Right atrium auricular region (tissue), 2 donors: ENCODE measurements at regions not wholly inside any gene's neighbourhood (a gene's known extent, or its start where the extent isn't known, plus 50 kb on each side); places are given as distances from the start of the nearest gene placed in this dataset.

Experiments used
- DNase-seq: peaks from one replicate; pipeline ENCODE4 v3.0.0-alpha.2; 2019; ENCODE audit warnings: low spot score
- H3K27ac ChIP-seq, 2 donors: fragments of 200-600 bp; sonication (generic); 1 replicate in 1 of 2; 2 replicates in 1 of 2; pipeline ENCODE4 v1.5.1; 2016 to 2019
- H3K27me3 ChIP-seq, 2 donors: fragments of 200-600 bp; sonication (generic); one replicate each; pipeline versions ENCODE4 v1.5.1 to v1.6.0; 2017 to 2019
- H3K36me3 ChIP-seq: fragments of 200-600 bp; sonication (generic); one replicate; pipeline ENCODE4 v1.5.1; 2016
- H3K4me1 ChIP-seq, 2 donors: fragments of 200-600 bp; sonication (generic); one replicate each; pipeline versions ENCODE4 v1.5.1 to v1.6.0; 2017 to 2019
- H3K4me3 ChIP-seq, 2 donors: fragments of 200-600 bp; sonication (generic); 1 replicate in 1 of 2; 2 replicates in 1 of 2; pipeline ENCODE4 v1.5.1; 2017 to 2019; ENCODE audit warnings: mild to moderate bottlenecking in 1 of 2, moderate library complexity in 1 of 2
- H3K9me3 ChIP-seq, 2 donors: fragments of 200-600 bp; sonication (generic); one replicate each; pipeline ENCODE4 v1.5.1; 2019
- TF ChIP-seq, protein P1 (sequence below), 2 donors: fragments of 200-600 bp; sonication (generic); IDR thresholded peaks; one replicate each; pipeline ENCODE4 v1.5.1; 2019; ENCODE audit warnings: antibody characterized with exemption in 2 of 2

DNA sequence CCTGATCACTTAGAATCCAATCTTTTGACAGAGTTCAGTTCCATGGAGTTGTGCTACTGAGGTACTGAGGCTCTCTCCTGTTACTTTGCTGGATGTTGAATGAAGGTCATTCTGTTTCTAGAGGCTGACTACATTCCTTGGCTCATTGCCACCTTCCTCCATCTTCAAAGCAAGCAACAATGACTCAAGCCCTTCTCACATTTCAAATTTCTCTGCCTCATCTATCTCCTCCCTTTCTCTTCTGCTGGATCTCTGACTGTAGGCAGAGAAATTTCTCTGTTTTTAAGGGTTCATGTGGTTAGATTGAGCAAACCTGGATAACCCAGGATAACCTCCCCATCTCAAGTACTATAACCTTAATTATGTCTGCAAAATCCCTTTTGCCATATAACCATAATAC is 775.4 kb downstream of the STPG2 start:
- no peak overlapping the region for H3K27ac ChIP-seq
- no peak overlapping the region for H3K4me3 ChIP-seq
- H3K4me1 ChIP-seq, result no peaks in the 10 kb centered on the region
- no peaks in the 10 kb centered on the region for H3K36me3 ChIP-seq
- TF ChIP-seq, protein P1, sequence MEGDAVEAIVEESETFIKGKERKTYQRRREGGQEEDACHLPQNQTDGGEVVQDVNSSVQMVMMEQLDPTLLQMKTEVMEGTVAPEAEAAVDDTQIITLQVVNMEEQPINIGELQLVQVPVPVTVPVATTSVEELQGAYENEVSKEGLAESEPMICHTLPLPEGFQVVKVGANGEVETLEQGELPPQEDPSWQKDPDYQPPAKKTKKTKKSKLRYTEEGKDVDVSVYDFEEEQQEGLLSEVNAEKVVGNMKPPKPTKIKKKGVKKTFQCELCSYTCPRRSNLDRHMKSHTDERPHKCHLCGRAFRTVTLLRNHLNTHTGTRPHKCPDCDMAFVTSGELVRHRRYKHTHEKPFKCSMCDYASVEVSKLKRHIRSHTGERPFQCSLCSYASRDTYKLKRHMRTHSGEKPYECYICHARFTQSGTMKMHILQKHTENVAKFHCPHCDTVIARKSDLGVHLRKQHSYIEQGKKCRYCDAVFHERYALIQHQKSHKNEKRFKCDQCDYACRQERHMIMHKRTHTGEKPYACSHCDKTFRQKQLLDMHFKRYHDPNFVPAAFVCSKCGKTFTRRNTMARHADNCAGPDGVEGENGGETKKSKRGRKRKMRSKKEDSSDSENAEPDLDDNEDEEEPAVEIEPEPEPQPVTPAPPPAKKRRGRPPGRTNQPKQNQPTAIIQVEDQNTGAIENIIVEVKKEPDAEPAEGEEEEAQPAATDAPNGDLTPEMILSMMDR (IDR thresholded peaks at IDR 0.05), result no peak
- H3K27me3 ChIP-seq, result no peaks in the 10 kb centered on the region
- no peak for DNase-seq
- no peaks in the 10 kb centered on the region for H3K9me3 ChIP-seq

DNA sequence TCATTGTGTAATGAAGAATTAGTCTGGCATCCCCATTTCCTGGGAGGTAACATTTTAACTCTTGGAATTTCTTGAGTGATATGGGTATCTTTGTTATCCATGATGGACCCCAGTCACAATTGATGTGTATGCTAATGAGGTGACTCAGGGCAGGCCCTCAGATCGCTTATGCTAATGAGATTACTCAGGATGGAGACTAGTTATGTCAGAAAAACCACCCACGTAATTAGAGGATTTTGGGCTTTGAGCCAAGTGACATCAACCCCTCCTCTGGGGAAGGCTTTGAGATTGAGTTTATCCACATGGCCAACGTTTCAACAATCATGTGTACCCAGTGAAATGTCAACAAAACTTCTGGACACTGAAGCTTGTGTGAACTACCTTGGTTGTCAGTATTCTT is 772.7 kb downstream of the STPG2 start:
- TF ChIP-seq, protein P1 (IDR thresholded peaks at IDR 0.05), result no peak
- Histone ChIP-seq H3K27ac (no peak overlapping the region), H3K27me3 (no peaks in the 10 kb centered on the region), H3K36me3 (no peaks in the 10 kb centered on the region), H3K4me3 (no peak overlapping the region), H3K9me3 (no peaks in the 10 kb centered on the region), H3K4me1 (no peaks in the 10 kb centered on the region)
- DNase-seq, result no peak

DNA sequence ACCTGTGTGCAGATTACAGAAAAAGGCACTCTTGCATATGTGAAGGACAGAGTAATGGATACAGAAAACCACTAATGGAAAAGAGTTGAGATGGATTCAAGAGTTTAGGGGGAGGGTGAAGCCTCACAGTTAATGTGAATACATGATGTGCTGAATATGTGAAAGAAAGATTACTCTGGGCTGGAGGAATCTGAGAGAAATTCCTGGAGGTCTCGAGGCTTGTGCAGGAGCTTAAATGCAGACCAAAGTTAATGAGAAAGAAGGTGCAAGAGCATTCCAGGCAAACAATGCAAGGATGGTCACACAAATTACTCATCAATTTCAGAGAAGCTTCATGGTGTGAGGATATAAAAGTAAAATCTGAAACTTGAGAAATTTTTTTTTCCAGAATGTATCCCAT is 768.8 kb downstream of the STPG2 start:
- no peak overlapping the region for H3K27ac ChIP-seq
- H3K4me1 ChIP-seq, result no peaks in the 10 kb centered on the region
- H3K4me3 ChIP-seq, result no peak overlapping the region
- TF ChIP-seq, protein P1 (IDR thresholded peaks at IDR 0.05), result no peak
- DNase-seq, result no peak
- no peaks in the 10 kb centered on the region for H3K9me3 ChIP-seq
- no peaks in the 10 kb centered on the region for H3K27me3 ChIP-seq
- no peaks in the 10 kb centered on the region for H3K36me3 ChIP-seq

DNA sequence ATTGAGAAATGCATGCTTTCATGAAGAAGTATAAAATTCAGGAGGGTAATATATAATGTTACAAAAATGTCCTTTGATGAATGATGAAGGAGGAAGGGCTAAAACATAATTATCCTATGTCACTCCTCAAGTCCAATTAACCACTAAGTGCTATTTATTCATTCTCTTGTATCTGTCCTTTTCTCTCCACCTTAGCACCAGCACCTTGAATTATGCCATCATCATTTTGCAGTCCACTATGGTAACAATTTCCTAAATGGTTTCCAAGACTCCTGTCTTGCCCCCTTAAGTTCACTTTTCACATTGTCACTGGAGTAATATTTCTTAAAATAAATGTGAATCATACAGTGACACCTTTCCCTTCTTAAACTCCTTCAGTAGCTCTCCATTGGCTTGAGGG is 756.3 kb downstream of the STPG2 start:
- Histone ChIP-seq H3K27ac (no peak overlapping the region), H3K9me3 (no peaks in the 10 kb centered on the region), H3K27me3 (no peaks in the 10 kb centered on the region), H3K36me3 (no peaks in the 10 kb centered on the region), H3K4me3 (no peak overlapping the region), H3K4me1 (no peaks in the 10 kb centered on the region)
- TF ChIP-seq, protein P1 (IDR thresholded peaks at IDR 0.05), result no peak
- DNase-seq, result no peak

DNA sequence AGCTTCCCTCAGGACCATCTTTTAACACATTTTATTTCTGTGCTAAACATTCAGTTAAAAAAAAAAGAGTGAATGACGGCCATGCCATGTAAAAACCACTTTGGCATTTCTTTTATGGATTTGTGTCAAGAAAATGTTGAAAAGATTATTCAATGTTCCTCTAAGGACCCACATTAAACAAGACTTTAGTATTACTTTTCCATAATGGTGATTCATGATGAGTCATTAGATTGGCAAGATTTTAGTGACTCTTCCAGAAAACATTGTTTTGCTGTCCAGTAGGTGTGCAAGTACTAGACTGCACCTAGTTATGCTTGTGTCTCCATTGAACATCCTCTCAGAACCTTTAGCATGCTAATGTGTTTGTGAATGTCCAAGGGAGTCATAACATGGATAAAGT is 748.6 kb downstream of the STPG2 start:
- H3K9me3 ChIP-seq, result peaks cover 0 to 9% of the 10 kb centered on the region in 2 donors
- no peaks in the 10 kb centered on the region for H3K27me3 ChIP-seq
- no peak overlapping the region for H3K27ac ChIP-seq
- H3K36me3 ChIP-seq, result no peaks in the 10 kb centered on the region
- H3K4me1 ChIP-seq, result no peaks in the 10 kb centered on the region
- H3K4me3 ChIP-seq, result no peak overlapping the region
- DNase-seq, result no peak
- TF ChIP-seq, protein P1 (IDR thresholded peaks at IDR 0.05), result no peak

DNA sequence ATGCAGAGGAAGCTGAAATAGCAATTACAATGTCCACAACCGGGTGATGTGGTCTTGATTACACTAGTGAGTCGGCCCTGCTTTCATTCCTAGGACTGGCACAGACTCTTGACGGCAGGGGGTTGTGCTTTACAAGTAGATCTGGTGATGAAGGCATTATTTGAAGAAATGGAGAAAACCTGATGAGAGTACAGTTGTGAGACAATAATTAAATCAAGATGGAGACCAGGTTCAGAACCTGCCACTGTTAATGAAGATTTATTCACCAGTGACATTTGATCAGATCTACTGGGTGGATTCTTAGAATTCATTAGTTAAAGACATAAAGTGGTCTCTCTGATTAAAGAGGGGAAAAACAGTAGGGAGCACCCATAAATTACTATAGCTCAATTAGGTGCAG is 747.2 kb downstream of the STPG2 start:
- TF ChIP-seq, protein P1 (IDR thresholded peaks at IDR 0.05), result no peak
- Histone ChIP-seq H3K36me3 (no peaks in the 10 kb centered on the region), H3K4me1 (no peaks in the 10 kb centered on the region), H3K27me3 (no peaks in the 10 kb centered on the region), H3K27ac (no peak overlapping the region), H3K9me3 (peaks cover 0 to 9% of the 10 kb centered on the region in 2 donors), H3K4me3 (no peak overlapping the region)
- DNase-seq, result no peak
